Astrocyte of the cerebellum (primary cell): ENCODE measurements at regions not wholly inside any gene's neighbourhood (a gene's known extent, or its start where the extent isn't known, plus 50 kb on each side); places are given as distances from the start of the nearest gene placed in this dataset.

Source experiments
- DNase-seq: peaks from one replicate; pipeline ENCODE4 v3.0.0-alpha.2; 2011; ENCODE audit warnings: low read depth
- H3K4me3 ChIP-seq: 2 replicates; pipeline ENCODE4 v1.5.1; 2011; ENCODE audit warnings: mild to moderate bottlenecking, low read depth, low read length, moderate library complexity
- CTCF ChIP-seq: IDR thresholded peaks from 2 replicates; pipeline ENCODE4 v1.5.1; 2012; ENCODE audit warnings: low read length, low read depth, moderate library complexity, mild to moderate bottlenecking; ENCODE audit errors: missing control alignments
- in situ Hi-C: cut with HindIII; loops from 2 replicates; pipeline ENCODE4 v1.10.0; 2017; ENCODE audit warnings: low sequenced_read_pairs

- no peak overlapping the region for H3K4me3 ChIP-seq
- in situ Hi-C loops: no loop called here
These were observed 501.2 kb upstream of the EEF2KMT start for GRCh38 chr16:5598793-5599192.

DNA sequence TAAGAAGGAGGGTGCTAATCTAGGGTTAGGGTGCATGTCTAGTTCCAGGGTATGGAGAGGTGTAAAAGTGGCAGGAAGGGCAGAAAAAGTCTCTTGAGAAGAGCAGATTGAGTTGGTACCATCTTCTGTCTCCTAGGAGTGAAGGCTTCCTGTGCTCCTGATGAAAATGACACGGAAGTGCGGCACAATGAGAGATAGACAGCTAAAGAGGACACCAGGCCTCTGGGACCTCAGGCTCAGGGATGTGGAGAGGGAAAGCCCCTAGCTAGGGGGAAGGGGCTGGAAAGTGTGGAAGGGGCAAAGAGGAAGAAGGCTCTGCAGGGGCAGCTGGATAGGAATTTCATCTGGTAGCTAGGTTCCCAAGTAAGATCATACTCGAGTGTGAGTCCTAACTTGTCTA lies 498.3 kb upstream of the EEF2KMT start:
- TF ChIP-seq CTCF: no peak
- no peak overlapping the region for H3K4me3 ChIP-seq
- in situ Hi-C loops: no loop called here
- no peak for DNase-seq

More at GRCh38 chr16:5598793-5599192, 501.2 kb upstream of the EEF2KMT start:
- DNase-seq: no peak
- no peak for TF ChIP-seq CTCF

DNA sequence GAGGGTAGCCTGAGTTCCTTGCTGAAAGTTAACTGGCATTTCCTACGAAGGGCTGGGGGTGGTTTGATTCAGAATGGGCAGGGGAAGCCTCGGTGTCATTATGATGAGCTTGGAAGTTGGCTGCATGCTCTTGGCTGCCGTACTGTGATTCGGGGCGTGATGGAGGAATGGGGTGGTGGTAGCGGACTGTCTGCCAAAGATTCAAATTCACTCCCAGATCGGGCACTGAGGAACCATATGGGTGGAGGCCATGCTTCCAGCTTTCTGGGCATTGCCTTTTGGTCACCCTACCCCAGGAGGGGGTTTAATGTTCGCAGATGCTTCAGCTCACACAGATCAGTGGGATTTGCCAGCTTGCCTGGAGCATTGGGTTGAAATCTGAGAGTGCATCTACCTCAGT lies 492.8 kb upstream of the EEF2KMT start:
- no peak overlapping the region for H3K4me3 ChIP-seq
- in situ Hi-C loops: no loop called here
- no peak for TF ChIP-seq CTCF
- no peak for DNase-seq

- no peak for TF ChIP-seq CTCF
- no peak for DNase-seq
- in situ Hi-C loops: no loop called here
- H3K4me3 ChIP-seq: no peak overlapping the region
These were observed 492.3 kb upstream of the EEF2KMT start for GRCh38 chr16:5589812-5590373.

GRCh38 chr16:5584109-5584508 lies 486.5 kb upstream of the EEF2KMT start:
- no peak overlapping the region for H3K4me3 ChIP-seq
- in situ Hi-C loops: no loop called here
- no peak for TF ChIP-seq CTCF
- DNase-seq: no peak

DNA sequence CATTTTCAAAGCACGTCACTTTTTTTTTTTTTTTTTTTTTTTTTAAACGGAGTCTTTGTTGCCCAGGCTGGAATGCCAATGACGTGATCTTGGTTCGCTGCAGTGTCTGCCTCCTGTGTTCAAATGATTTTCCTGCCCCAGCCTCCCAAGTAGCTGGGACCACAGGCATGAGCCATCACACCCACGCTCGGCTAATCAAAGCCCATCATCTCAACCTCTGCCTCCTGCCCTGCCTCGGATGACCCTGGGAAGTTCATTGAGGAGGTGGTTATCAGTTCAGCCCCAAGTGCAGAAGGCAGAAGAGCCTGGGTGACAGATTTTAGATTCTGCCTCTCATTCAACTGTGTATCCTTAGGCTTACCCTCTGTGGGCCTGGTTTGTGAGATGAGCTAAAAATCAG lies 484.9 kb upstream of the EEF2KMT start:
- TF ChIP-seq CTCF: no peak
- no peak for DNase-seq
- H3K4me3 ChIP-seq: no peak overlapping the region
- in situ Hi-C loops: no loop called here

- no peak for TF ChIP-seq CTCF
- H3K4me3 ChIP-seq: no peak overlapping the region
- DNase-seq: no peak
- in situ Hi-C loops: no loop called here
These were observed 484.3 kb upstream of the EEF2KMT start for GRCh38 chr16:5581908-5582307.
